Suprapubic skin (tissue), 4 donors: ENCODE measurements at regions not wholly inside any gene's neighbourhood (a gene's known extent, or its start where the extent isn't known, plus 50 kb on each side); places are given as distances from the start of the nearest gene placed in this dataset.

Experiments
- CTCF ChIP-seq, 2 donors: fragments of 200-600 bp in 1 of 2; fragments of 450-650 bp in 1 of 2; sonication (generic) in 1 of 2; IDR thresholded peaks; one replicate each; pipeline ENCODE4 v1.5.1; 2016 to 2019; ENCODE audit warnings: antibody characterized with exemption in 2 of 2, mild to moderate bottlenecking in 1 of 2, moderate library complexity in 1 of 2
- EP300 ChIP-seq: sonication (generic); formaldehyde crosslinking; IDR thresholded peaks from one replicate; pipeline ENCODE4 v1.6.1; 2017; ENCODE audit warnings: antibody characterized with exemption
- POLR2A ChIP-seq, 2 donors: fragments of 450-650 bp; IDR thresholded peaks; one replicate each; pipeline ENCODE4 v1.6.1; 2017; ENCODE audit warnings: antibody characterized with exemption in 2 of 2, mild to moderate bottlenecking in 2 of 2, moderate library complexity in 2 of 2
- POLR2AphosphoS5 ChIP-seq, 3 donors: sonication (generic); formaldehyde crosslinking; IDR thresholded peaks; one replicate each; pipeline ENCODE4 v1.6.1; 2017; ENCODE audit warnings: antibody characterized with exemption in 3 of 3

- TF ChIP-seq CTCF (IDR thresholded peaks at IDR 0.05) (no peak), POLR2AphosphoS5 (IDR thresholded peaks at IDR 0.05) (no peak), POLR2A (IDR thresholded peaks at IDR 0.05) (no peak), EP300 (no peak)
These were observed 449.8 kb downstream of the KCNJ18 start for GRCh38 chr17:22142091-22142490.
